Stimulated activated CD4-positive, alpha-beta T cell treated with anti-CD3 and anti-CD28 coated beads, Interleukin-2, amount 100 ng/mL, for 4 hours (primary cell): ENCODE measurements at regions not wholly inside any gene's neighbourhood (a gene's known extent, or its start where the extent isn't known, plus 50 kb on each side); places are given as distances from the start of the nearest gene placed in this dataset.
"Not testable (repeated sequence)": the region's sequence is repeated elsewhere in the genome, so short reads cannot be mapped to it uniquely, and the experiment has no call there.

Experiments
- DNase-seq: peaks from one replicate; pipeline ENCODE4 v3.0.0-alpha.2; 2020; ENCODE audit warnings: low read depth

GRCh38 chr6:170738263-170738662 is 153.8 kb upstream of the PDCD2 start:
- not testable (repeated sequence) for DNase-seq

DNA sequence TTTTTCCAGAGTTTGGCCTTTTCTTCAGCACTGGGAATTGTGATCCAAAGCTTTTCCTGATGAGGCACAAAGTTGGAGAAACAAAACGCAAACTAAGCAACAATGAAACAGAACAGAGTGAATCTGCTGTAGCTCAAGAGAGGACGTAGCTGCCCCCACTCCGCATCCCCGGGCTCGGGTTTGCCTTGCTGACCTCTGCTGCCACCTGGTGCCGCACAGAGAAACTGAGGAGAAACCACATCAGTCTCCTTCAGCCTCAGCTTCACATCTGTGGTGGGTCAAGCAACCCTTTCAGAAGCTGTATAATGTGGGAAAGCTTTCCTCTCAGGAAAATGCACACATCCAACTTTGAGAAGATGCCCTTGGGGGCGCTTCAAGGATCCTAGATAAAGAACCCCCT is 151.9 kb upstream of the PDCD2 start:
- not testable (repeated sequence) for DNase-seq

DNA sequence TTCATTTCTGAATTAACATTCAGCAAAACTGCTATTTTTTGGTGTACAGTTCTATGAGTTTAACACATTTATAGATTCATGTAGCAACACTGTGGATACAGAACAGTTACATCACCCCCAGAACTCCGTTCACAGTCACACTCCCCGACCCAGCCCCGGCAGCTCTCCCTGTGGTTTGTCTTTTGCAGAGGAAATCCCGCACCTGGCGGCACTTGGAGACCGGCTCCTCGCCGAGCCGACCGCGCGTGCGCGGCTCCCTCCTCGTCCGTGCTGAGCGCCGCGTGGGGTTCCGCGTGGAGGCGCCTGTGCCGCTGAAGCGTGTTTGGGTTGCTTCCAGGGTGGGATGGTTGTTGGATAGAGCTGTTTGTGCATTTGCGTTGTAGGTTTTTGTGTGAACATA is 132.6 kb upstream of the PDCD2 start:
- DNase-seq = peak; percentile 8

DNA sequence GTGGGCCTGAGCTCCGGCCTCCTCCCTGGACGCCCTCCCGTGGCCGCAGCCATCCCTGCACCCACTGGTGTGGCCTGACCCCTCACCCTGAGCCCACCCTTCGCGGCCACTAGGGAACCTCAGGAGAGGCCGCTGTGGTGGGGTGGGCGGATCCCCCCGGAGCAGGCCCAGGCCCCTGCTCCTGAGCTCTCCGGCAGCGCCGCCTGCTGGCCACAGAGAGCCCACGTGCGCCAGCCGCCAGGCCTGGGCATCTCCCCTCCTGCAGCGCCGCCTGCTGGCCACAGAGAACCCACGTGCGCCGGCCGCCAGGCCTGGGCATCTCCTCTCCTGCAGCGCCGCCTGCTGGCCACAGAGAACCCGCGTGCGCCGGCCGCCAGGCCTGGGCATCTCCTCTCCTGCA is 128.3 kb upstream of the PDCD2 start:
- DNase-seq = not testable (repeated sequence)

GRCh38 chr6:170700178-170700577 is 115.7 kb upstream of the PDCD2 start:
- not testable (repeated sequence) for DNase-seq
